ENCODE measurements at regions not wholly inside any gene's neighbourhood (a gene's known extent, or its start where the extent isn't known, plus 50 kb on each side); places are given as distances from the start of the nearest gene placed in this dataset.

- TF ChIP-seq CTCF (IDR thresholded peaks at IDR 0.05) (no peak), POLR2A (IDR thresholded peaks at IDR 0.05) (no peak)
Measured at GRCh38 chr5:32973646-32974045, 262.5 kb downstream of the NPR3 start.
